ENCODE measurements at regions not wholly inside any gene's neighbourhood (a gene's known extent, or its start where the extent isn't known, plus 50 kb on each side); places are given as distances from the start of the nearest gene placed in this dataset.
A peak's percentile ranks its signal among the peaks of the same experiment; 100 is the strongest.

DNA sequence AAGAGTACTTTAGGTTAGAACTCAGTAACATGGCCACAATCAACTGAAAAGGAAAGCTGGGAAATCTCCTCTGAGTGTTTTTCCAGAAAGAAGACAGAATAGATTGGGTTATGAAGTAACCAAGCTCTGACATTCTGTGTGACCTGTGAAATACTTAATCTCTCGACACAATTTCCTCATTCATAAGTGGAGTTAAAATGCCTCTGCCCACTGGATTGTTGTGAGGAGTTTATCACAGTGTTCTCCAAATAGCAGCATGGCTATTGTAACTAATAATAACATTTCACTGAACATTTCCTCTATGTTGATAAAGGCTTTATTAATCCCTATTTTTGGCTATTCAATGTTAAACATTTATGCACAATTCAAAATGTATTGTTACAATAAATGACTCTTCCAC lies 311.0 kb downstream of the GABRB2 start:
- no peak for DNase-seq

DNA sequence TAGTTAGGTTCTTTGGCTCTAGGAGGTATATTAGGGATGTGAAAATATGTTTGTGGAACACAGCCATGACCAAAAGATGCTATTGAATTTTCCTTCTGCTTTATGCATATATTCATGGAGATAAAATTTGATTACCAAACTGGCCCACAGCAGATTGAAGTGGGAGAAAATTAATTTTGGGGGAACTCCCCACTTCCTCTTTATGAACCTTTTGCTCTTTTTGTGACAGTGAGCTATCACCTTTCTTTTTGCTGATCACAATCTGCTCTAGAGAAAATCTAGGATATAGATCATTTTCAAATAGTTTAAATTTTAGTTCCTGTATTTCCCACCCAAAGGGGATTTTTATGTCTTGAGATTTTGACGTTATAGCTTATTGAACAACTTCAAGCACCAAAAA lies 313.0 kb downstream of the GABRB2 start:
- no peak for DNase-seq

DNA sequence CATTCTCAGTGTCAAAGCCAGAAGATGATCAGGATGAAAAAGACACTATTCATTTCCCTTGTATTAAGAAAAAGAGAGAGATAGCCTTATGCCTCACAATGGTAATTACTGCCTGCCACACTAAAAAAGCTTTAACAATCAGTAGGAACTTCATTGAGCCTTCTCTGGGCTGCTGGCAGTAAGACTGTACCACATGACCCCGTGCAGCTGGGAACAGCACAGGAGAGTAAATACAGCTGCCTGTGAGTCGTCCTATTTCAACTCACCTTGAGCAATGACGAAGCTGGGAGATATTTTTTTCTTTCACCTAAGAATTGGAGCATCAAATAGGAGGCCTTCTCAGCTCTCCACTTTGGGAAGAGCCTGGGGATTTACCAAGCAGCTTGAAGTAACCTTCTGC lies 316.3 kb downstream of the GABRB2 start:
- DNase-seq, result no peak

DNA sequence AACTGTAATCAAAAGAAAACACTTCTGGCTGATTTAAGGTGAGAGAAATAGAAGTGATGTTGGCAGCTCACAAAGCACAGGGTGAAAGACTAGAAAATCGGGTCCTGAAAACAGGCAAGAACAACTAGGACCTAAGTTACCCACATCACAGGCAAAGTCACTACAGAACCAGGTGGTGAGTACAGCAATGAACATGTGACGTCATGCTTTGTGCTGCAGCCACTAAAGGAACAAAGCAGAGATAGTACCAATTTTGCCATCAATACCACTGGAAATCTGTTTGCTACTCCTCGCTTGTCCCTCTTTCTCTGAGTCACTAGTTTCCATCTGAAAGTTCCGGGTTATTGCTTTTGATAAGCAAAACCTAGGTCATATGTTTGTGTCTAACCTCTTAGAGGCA lies 326.7 kb downstream of the GABRB2 start:
- DNase-seq, result no peak

DNA sequence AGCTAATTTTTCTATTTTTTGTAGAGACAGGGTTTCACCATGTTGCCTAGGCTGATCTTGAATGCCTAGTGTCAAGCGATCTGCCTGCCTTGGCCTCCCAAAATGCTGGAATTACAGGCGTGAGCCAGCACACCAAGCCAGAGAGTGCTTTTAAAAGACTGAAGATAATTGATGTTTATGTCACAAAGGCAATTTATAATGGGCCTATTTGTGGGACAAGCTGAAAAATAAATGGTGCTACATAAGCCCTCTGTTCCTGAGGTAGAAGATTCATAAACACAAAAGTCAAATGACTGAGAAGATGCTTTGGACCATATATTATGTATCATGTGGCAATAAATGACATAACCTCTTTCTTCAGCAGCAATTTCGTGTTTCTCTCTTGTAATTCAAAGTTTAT lies 329.6 kb downstream of the GABRB2 start:
- no peak for DNase-seq

DNA sequence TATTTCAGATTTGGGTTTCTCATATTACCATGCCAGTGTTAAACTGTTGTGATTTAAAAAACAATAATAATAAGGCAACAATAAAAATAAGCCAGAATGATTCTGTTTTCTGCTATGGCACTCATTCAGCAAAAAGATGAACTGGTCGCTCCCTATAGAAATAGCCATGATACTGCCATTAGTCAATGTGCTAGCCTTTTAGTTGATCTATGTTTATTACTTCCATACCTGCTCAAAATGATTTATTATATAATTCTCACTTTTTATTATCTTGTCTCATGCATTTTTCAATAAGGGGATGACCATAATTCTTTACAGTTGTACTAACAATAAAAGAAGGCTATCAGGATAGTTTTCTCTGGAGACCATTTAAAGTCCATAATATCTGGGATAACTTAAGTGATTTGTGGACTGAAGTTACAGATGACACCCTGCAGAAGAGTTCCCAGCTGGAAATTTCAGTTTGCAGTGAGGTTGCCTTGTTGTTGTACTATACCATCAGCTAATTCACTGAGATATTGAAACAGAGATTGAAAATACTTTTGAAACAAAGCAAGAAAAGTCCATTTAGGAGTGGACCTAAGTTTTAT lies 334.3 kb downstream of the GABRB2 start:
- no peak for DNase-seq

DNA sequence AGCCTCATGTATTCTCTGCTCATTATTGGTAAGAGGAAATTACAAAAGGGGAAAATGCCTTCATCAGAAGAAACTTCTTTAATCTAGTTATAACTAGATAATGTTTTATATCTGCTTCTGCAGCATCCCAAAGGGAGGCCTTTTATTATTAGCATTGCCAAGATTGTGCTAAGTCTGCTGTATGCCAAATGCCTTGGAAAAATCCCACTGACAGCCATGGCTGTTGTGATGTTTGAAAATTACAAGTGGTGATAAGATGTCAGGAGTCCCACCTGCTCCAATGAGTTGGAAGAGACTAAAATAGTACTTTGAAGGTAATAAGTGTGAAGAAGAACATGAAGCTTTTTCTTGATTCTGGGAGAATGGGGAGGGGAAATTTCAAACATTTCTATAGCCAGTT lies 345.0 kb downstream of the GABRB2 start:
- no peak for DNase-seq

DNA sequence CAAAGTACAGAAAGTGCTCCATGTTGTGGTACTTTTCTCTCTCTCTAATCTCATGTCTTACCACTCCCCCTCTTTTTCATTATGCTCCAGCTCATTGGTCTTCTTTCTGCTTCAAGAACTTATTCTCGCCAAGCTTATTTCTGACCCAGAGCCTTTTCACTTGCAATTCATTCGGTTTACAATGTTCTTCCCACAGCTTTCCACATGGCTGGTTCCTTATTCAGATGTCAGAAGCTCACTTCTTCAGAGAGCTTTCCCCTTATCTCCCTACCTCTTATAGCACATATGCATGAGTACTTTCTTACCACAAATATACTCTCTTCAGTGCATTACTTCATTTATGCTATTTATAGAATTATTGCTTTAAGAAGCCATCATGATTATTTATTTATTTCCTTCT lies 338.8 kb upstream of the ATP10B start:
- DNase-seq, result no peak

DNA sequence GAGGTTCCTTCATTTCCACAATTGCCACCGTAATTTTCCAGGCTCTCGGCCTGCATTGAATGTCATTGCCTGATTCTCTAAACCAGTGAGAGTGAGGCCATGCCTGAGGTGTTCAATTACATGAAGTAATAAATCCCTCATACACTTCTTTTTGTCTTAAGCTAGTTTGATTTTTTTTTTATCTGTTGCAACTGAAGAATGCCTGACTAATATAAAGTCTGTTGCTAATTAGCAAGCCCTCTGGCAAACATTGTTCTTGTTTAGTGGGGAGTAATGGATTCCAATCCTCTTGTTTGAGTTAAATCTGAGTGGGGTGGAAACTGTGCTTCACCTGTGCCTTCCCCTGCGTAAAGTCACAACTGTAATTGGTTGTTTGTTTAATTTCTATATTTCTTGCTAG lies 338.1 kb upstream of the ATP10B start:
- DNase-seq, result no peak

DNA sequence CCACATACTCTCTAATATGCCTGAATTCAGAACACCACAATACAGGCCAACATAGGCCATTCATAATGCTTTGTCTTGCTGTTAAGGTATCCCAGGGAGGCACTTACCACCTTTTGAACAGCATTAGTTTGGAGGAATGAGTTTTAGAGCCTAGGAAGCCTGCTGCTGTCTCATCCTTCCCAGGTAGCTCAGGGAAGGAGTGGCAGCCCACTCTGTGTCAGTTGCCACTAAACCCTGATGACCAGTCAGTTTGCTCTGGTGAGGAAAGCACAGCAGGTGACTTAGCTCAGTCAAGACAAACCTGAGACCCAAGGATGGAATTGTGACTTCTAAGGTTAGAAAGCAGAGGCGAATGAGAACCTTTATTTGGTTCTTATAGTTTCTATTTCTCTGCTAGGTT lies 337.4 kb upstream of the ATP10B start:
- no peak for DNase-seq

DNA sequence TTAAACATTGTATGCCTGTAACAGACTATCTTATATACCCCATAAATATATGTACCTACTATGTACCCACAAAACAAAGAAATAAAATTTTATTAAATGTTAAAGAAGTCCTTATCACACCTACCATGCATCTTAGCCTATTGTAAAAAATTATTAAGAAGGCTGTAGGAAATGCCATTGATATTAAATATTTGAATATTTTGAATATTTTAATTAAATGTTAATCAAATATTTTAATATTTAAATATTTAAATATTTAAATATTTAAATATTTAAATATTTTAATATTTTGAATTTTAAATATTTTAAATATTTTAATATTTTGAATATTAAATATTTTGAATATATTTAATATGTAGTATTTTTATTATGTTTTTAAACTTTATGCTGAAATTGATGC lies 331.5 kb upstream of the ATP10B start:
- no peak for DNase-seq

DNA sequence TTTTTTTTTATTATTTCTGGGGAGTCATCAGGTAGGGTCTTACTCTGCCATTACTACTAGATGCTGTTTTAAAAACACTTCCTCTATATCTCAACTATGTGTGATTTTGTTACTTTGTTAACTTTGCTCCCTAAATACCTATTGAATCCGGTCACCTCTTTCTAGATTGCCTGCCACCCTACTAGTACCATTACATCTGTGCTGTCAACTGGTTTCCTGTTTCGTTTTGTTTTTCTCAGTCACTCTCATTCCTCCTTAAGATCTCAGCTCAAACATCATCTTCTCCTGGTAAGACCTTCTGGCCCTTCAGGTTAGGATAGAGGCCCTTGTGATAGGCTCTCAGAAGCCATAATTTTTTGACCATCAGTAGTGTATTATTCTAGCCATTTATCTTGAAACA lies 324.2 kb upstream of the ATP10B start:
- no peak for DNase-seq

DNA sequence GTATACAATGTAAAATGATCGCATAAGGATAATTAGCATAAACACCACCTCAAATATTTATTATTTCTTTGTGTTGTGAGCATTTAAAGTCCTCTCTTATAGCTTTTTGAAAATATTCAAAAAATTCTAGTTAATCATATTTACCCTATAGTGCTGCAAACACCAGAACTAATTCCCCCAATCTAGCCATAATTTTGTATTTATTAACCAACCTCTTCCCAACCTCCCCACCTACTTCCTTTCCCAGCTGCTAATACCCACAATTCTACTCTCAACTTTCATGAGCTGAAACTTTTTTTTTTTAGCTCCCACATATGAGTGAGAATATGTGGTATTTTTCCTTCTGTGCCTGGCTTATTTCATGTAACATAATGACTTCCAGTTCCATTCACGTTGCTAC lies 317.8 kb upstream of the ATP10B start:
- DNase-seq, result no peak

DNA sequence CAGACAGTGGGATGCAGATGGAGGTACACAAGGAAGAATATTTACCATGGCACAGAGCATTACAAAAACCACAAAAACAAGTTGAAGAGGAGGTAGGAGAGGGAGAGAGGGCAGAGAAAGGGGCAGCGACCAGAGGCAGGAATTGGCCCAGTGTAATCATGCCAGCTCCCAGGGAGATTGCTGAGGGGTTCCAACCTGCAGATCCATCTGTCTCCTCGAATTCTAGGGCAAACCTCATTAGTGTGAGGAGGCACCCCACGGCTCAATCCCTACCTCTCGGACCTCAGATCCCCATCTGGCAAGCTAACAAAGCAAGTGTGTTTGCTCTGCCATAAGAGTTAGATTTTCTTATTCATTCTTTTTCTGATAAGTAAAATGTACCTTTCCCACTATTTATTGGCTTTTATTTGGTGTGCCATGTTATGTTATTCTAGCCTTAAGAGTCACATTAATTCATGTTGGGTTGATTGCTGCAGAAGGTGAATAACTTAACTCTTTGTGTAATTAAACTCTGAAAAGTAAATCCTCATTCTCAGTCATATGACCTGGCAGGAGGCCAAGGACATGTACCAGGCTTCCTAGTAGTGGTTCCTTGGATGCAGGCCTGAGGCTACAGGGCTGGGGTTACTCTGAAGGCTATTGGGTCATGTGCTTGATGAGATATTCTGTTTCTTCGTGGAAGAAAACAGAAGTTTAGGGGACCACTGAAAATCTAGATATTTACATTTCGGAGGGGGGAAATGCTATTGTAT lies 315.2 kb upstream of the ATP10B start:
- peak; percentile 91 for DNase-seq

DNA sequence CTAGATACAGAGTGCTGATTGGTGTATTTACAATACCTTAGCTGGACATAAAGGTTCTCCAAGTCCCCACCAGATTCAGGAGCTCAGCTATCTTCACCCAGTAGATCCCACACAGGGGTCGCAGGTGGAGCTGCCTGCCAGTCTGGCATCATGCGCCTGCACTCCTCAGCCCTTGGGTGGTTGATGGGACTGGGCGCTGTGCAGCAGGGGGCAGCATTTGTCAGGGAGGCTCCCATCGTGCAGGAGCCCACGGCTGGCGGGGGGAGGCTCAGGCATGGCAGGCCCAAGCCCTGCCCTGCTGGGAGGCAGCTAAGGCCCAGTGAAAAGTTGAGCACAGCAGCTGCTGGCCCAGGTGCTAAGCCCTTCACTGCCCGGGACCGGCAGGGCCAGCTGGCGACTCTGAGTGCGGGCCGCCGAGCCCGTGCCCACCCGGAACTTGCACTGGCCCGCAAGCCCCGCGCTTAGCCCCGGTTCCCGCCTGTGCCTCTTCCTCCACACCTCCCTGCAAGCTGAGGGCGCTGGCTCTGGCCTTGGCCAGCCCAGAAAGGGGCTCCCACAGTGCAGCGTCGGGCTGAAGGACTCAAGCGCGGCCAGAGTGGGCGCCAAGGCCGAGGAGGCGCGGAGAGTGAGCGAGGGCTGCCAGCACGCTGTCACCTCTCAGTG lies 314.1 kb upstream of the ATP10B start:
- no peak for DNase-seq

DNA sequence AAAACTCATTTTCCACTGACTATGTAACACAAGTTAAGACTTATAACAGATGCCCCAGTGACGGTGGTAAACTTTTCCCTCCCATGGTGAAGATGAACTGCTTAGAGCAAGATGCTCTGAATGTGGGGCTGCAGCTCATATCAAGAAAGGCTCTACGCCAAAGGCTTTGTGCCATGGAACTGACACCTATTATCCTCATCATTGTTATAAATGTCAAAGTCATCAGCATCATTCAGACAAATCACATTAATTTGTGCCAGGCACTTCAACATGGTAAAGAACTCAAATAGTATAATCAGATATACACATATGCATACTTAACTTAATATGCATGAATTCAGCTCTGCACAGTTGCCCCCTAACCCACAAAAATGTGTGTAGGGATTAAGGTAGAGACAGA lies 305.9 kb upstream of the ATP10B start:
- no peak for DNase-seq

DNA sequence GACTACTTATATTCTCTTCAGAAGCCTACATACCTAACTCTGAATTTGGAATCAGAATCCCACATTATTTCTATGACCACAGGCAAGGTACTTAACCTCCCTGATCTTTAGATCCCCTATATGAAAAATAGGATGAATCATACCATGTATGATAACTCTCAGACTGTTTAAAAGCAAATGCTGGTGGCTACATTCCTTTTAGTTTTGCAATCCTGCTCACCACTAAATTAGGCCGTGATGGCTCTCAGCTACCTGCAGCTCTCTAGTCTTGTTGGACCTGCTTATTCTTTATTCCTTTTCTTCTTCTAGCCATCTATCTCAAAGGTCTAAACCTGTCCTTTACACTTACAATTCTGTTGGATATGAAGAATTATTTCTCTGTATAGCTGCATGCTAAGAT lies 303.4 kb upstream of the ATP10B start:
- no peak for DNase-seq

DNA sequence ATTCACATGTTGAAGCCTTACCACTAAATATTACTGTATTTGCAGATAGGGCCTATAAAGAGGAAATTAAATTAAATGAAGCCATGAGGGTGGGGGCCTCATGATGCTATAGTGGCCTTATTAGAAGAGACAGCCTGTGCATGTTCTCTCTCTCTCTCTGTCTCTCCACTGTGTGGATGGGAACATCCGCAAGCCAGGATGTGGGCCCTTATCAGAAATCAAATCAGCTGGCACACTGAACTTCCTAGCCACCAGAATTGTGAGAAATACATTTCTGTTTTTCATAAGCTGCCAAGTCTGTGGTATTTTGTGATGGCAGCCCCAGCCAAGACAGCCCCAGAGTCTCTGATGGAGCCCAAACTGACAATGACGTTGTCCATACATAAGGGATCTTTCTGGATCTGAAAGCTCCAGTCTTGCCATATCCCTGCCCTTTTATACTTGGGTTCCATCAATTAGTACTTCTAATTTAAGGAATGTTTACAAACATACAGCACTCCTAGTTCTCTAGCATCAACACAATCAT lies 300.5 kb upstream of the ATP10B start:
- DNase-seq, result no peak

DNA sequence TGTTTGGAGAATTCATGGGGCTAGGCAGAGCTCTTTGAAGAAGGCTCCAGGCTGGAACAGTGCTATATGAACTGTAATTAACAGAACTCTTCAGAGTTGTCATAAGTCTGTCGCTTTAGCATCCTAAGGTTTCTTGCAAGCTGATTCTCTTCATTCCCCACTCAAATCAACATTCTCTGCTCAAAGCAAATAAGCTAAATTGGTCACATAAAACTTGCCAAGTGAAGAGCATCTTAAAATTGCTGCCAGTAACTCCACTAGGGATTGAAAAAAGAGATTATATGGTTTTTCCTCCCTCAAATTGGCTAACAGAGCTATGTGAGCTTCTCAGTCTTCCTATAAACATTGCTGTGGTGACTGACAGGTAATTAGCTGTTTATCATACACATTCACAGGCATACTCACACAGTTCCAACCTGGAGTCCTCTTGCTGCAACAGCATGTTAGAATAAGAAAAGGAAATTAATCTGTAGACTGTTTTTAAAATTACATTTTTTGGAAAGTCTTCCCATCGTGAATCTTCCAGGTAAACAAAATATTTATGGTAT lies 298.5 kb upstream of the ATP10B start:
- no peak for DNase-seq

DNA sequence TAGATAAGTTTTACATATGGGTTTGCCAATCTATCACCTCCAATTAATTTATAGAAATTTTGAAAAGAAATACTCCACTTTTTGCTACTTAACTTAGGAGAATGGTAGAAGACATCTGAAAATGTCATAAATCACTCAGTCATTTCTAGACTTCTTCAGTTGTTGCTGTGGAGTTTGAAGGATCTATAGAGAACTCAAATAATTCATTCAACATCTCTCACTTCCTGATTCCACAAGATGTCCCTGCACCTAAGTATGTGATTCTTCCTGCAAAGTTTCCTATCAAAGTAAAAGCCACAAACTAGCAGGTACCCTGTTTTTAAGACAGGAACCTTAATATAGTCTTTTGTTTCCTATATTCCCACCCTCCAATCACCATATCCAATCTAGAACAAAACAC lies 297.1 kb upstream of the ATP10B start:
- DNase-seq, result no peak

DNA sequence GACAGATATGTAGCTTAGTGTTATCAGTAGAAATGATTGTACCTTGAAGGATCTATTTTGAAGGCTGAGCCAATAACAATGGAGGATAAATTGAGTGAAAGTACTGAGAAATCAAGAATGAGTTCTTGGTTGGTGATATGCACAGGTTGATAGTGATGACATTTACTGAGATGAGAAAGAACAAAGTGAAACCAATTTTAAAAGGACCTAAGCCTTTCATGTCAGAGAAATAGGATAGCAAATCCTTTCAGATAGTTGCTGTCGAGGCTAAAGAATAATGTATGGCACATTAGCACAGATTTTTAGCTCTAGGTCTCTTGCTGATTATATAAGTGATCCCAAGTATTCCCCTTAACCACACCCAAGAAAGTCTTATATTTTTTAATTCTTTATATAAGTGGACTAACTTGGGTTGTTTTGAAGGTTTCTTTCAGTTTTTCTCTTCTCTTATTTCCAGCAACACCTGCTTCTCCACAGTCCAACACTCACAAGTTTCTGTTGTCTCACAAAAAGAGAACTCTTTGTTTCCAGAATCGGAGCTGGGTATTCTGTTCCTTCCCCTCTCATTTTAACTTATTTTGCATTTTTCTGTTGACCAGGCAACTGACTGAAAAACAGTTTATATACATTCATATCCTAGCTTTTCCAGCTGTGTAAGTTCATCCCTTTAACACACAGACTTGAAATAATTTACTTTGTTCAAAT lies 286.9 kb upstream of the ATP10B start:
- DNase-seq, result no peak

DNA sequence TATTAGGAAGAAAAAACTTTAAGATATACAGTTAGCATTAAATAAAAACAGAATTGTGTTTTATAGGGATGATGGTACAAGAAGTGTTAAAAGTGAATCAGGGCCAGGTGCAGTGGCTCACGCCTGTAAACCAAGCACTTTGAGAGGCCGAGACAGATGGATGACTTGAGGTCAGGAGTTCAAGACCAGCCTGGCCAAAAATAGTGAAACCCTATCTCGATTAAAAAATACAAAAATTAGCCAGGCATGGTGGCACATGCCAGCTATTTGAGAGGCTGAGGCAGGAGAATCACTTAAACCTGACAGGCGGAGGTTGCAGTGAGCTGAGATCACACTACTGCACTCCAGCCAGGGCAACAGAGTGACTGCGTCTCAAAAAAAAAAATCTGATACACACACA lies 282.9 kb upstream of the ATP10B start:
- no peak for DNase-seq

DNA sequence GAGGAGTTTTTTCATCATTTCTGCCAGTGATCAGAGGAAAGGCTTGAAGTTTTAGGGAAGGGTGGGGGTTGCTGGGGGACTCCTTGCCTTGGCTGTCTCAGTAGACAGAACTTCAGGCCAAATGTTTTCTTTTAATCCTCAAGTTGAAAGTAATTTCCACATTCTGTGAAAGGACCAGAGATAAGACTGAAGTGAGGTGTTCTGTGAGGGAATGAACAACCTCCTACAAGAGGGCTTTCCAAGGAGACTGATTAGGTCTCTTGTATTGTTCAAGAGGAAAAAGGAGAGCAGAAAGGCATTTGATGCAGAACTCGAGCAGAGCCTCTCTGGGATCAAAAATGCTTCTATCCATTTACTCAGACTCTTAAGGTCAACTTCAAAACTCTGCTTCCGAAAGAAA lies 282.1 kb upstream of the ATP10B start:
- no peak for DNase-seq
